ENCODE measurements at regions not wholly inside any gene's neighbourhood (a gene's known extent, or its start where the extent isn't known, plus 50 kb on each side); places are given as distances from the start of the nearest gene placed in this dataset.

DNA sequence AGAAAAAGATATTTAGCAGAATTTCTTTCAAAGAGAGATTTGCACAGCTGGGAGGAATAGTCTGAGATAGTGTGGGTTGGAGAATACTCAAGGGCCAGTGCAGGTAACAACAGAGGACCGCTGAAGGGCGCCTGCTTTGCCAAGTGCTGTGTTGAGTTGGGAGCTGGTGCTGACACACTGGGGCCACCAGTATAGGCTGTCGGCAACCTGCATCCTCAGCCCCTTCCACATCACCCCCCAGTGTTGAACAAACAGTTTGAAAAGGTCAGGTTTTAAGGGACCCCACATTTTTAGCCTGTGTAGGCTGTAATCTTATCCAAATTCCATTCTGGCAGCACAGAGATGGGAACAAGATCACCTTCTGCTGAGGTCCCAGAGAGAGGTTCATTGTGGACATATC, 96.6 kb downstream of the ABHD5 start:
- H3K4me3 ChIP-seq = no peak overlapping the region
- peak in 1 of 2 donors; percentile 55 for DNase-seq (ENCODE audit: extremely low spot score in 2 of 2)
- H3K4me1 ChIP-seq = no peaks in the 10 kb centered on the region
- no peaks in the 10 kb centered on the region for H3K36me3 ChIP-seq
- no peaks in the 10 kb centered on the region for H3K9me3 ChIP-seq
- no peak overlapping the region for H3K27ac ChIP-seq
- intact Hi-C loops (cut with DNase I) = no loop called here
- TF ChIP-seq, protein P1, sequence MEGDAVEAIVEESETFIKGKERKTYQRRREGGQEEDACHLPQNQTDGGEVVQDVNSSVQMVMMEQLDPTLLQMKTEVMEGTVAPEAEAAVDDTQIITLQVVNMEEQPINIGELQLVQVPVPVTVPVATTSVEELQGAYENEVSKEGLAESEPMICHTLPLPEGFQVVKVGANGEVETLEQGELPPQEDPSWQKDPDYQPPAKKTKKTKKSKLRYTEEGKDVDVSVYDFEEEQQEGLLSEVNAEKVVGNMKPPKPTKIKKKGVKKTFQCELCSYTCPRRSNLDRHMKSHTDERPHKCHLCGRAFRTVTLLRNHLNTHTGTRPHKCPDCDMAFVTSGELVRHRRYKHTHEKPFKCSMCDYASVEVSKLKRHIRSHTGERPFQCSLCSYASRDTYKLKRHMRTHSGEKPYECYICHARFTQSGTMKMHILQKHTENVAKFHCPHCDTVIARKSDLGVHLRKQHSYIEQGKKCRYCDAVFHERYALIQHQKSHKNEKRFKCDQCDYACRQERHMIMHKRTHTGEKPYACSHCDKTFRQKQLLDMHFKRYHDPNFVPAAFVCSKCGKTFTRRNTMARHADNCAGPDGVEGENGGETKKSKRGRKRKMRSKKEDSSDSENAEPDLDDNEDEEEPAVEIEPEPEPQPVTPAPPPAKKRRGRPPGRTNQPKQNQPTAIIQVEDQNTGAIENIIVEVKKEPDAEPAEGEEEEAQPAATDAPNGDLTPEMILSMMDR (IDR thresholded peaks at IDR 0.05) = no peak
- TF ChIP-seq POLR2A (IDR thresholded peaks at IDR 0.05) (no peak), POLR2AphosphoS5 (IDR thresholded peaks at IDR 0.05; ENCODE audit: insufficient read depth in 1 of 2, low read depth in 1 of 2) (no peak)
- H3K27me3 ChIP-seq = no peaks in the 10 kb centered on the region

DNA sequence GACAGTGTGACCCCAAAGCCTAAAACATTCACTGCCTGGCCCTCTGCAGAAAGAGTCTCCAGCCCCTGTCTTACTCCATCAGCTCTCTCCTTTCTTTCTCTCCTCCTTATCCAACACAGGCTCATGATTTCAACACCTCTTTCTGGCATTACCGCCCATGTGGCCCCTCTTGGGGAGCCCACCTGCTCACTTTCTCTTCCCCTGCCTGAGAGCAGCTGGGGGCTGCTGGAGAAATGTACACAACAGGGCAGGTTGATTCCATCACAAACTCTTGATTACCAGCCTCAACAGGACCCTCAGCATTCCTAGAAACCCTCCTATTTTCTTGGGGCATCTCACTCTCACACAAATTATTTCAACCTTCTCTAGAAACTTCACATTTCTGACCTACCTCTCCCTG, 98.3 kb downstream of the ABHD5 start:
- Histone ChIP-seq H3K4me3 (no peak overlapping the region), H3K4me1 (no peaks in the 10 kb centered on the region), H3K27ac (no peak overlapping the region), H3K9me3 (no peaks in the 10 kb centered on the region), H3K27me3 (no peaks in the 10 kb centered on the region), H3K36me3 (no peaks in the 10 kb centered on the region)
- TF ChIP-seq, protein P1 (IDR thresholded peaks at IDR 0.05) = no peak
- TF ChIP-seq POLR2A (IDR thresholded peaks at IDR 0.05) = no peak
- no peak for TF ChIP-seq POLR2AphosphoS5 (IDR thresholded peaks at IDR 0.05; ENCODE audit: insufficient read depth in 1 of 2, low read depth in 1 of 2)
- DNase-seq (ENCODE audit: extremely low spot score in 2 of 2) = peak in 1 of 2 donors; percentile 25
- intact Hi-C loops (cut with DNase I) = no loop called here

DNA sequence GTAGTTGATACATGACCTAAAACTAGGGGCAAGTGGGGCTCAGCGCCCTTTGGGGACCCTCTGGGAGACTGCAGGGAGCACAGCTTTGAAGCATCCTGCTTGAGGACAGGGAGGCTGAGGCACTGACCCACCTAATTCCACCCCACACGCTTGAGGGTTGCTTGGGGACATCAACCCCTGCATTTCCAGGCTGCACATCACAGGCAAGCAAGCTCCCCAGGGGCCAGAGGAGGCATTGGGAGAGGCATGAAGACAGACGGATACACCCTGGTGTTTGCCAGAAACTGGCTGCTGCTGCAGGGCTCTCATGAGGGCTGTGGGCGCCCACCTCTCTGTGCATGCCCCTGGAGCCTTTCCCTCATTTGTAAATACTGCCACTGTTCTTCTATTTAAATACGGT, 99.3 kb downstream of the ABHD5 start:
- no peak for TF ChIP-seq POLR2AphosphoS5 (IDR thresholded peaks at IDR 0.05; ENCODE audit: insufficient read depth in 1 of 2, low read depth in 1 of 2)
- TF ChIP-seq, protein P1 (IDR thresholded peaks at IDR 0.05) = no peak
- TF ChIP-seq POLR2A (IDR thresholded peaks at IDR 0.05) = no peak
- DNase-seq (ENCODE audit: extremely low spot score in 2 of 2) = peak in 1 of 2 donors; percentile 70
- Histone ChIP-seq H3K4me1 (no peaks in the 10 kb centered on the region), H3K4me3 (no peak overlapping the region), H3K27ac (no peak overlapping the region), H3K36me3 (no peaks in the 10 kb centered on the region), H3K9me3 (no peaks in the 10 kb centered on the region), H3K27me3 (no peaks in the 10 kb centered on the region)
- intact Hi-C loops (cut with DNase I) = no loop called here

DNA sequence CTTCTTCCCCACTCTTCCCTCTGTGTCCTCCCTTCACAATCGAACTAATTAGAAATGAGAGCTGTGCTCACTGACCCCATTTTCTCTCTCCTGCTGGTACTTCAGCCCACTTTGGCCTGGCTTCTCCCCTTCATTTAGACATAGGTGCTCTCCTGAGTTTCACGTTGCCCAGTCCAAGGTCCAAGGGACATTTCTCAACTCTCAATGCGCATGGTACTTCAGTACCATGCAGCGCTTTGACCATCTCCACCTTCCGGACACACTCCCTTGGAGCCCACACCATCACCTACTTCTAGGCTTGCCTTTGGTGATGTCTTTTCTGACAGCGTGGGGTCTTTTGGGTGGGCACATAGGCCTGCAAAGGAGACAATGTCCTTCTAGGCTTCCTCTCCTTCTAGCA, 99.7 kb downstream of the ABHD5 start:
- no peak for TF ChIP-seq POLR2A (IDR thresholded peaks at IDR 0.05)
- no peak for TF ChIP-seq POLR2AphosphoS5 (IDR thresholded peaks at IDR 0.05; ENCODE audit: insufficient read depth in 1 of 2, low read depth in 1 of 2)
- TF ChIP-seq, protein P1 (IDR thresholded peaks at IDR 0.05) = no peak
- no peaks in the 10 kb centered on the region for H3K27me3 ChIP-seq
- peak in 1 of 2 donors; percentile 46 for DNase-seq (ENCODE audit: extremely low spot score in 2 of 2)
- no peak overlapping the region for H3K4me3 ChIP-seq
- no peaks in the 10 kb centered on the region for H3K9me3 ChIP-seq
- intact Hi-C loops (cut with DNase I) = no loop called here
- H3K4me1 ChIP-seq = no peaks in the 10 kb centered on the region
- no peaks in the 10 kb centered on the region for H3K36me3 ChIP-seq
- H3K27ac ChIP-seq = no peak overlapping the region

DNA sequence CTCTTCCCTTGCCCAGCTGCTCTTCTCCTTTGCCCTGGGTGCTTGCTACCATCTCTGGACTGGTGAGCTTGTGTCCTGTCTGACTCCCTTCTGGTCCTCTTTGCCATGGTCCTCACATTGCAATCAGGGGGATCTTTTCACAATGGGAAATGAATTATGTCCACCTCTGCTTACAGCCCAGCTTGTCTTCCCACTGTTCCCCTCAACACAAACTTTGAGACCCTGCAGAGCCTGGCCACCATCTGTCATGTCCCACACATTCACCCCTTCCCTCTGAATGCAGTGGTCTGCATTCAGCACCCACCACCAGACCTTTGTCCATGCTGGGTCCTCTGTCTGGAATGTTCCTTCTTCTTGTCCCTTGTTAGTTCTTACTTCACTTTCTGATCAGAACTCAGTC, 100.5 kb downstream of the ABHD5 start:
- H3K4me3 ChIP-seq = no peak overlapping the region
- DNase-seq (ENCODE audit: extremely low spot score in 2 of 2) = peak in 1 of 2 donors; percentile 70
- TF ChIP-seq, protein P1 (IDR thresholded peaks at IDR 0.05) = no peak
- TF ChIP-seq POLR2AphosphoS5 (IDR thresholded peaks at IDR 0.05; ENCODE audit: insufficient read depth in 1 of 2, low read depth in 1 of 2) (no peak), POLR2A (IDR thresholded peaks at IDR 0.05) (no peak)

More for the DNA sequence above, 100.5 kb downstream of the ABHD5 start:
- H3K27me3 ChIP-seq = no peaks in the 10 kb centered on the region
- no peak overlapping the region for H3K27ac ChIP-seq
- H3K9me3 ChIP-seq = no peaks in the 10 kb centered on the region
- H3K4me1 ChIP-seq = no peaks in the 10 kb centered on the region
- H3K36me3 ChIP-seq = no peaks in the 10 kb centered on the region
- intact Hi-C loops (cut with DNase I) = no loop called here

All from vagina (tissue), 2 donors.